ENCODE measurements at regions not wholly inside any gene's neighbourhood (a gene's known extent, or its start where the extent isn't known, plus 50 kb on each side); places are given as distances from the start of the nearest gene placed in this dataset.

DNA sequence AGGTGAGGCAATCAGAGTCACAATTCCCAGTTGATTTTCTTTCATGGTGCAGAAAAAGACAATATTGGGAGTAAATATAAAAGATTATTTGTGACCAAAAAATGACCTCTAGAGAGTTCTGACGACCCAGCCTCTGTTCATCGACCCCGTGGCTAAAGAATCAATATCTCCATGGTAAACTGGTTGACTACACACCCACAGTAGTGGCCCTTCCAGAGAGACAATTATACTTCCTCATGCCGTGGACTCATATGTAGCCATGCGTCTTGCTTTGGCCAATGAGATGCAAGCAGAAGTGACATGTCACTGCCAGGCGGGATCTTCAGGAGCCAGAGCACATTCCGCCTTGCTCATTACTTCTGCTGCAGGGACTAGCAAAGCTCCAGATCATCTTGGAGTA lies 163.3 kb upstream of the RAD23B start:
- TF ChIP-seq, protein P1, sequence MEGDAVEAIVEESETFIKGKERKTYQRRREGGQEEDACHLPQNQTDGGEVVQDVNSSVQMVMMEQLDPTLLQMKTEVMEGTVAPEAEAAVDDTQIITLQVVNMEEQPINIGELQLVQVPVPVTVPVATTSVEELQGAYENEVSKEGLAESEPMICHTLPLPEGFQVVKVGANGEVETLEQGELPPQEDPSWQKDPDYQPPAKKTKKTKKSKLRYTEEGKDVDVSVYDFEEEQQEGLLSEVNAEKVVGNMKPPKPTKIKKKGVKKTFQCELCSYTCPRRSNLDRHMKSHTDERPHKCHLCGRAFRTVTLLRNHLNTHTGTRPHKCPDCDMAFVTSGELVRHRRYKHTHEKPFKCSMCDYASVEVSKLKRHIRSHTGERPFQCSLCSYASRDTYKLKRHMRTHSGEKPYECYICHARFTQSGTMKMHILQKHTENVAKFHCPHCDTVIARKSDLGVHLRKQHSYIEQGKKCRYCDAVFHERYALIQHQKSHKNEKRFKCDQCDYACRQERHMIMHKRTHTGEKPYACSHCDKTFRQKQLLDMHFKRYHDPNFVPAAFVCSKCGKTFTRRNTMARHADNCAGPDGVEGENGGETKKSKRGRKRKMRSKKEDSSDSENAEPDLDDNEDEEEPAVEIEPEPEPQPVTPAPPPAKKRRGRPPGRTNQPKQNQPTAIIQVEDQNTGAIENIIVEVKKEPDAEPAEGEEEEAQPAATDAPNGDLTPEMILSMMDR (IDR thresholded peaks at IDR 0.05; ENCODE audit: control extremely low read depth in 1 of 3, insufficient read depth in 1 of 3, low read depth in 1 of 3, low read length in 3 of 3), result no peak
- TF ChIP-seq TCF12 (IDR thresholded peaks at IDR 0.05; ENCODE audit: low read depth, low read length) (no peak), SIN3A (conservative IDR thresholded peaks at IDR 0.05 in 1 of 2, IDR thresholded peaks at IDR 0.05 in 1 of 2; ENCODE audit: low read depth in 1 of 2, low read length in 2 of 2) (no peak), TBP (IDR thresholded peaks at IDR 0.05; ENCODE audit: low read depth, low read length) (no peak), TEAD4 (IDR thresholded peaks at IDR 0.05; ENCODE audit: low read depth, low read length) (no peak), CBX8 (IDR thresholded peaks at IDR 0.05; ENCODE audit: borderline replicate concordance, low read depth, low read length) (no peak), TAF1 (IDR thresholded peaks at IDR 0.05; ENCODE audit: low read depth, low read length) (no peak), EZH2 (IDR thresholded peaks at IDR 0.05; ENCODE audit: low read depth, low read length, severe bottlenecking) (no peak), GABPA (IDR thresholded peaks at IDR 0.05; ENCODE audit: borderline replicate concordance, insufficient read depth, low read length) (no peak)
- TF ChIP-seq, protein P2, sequence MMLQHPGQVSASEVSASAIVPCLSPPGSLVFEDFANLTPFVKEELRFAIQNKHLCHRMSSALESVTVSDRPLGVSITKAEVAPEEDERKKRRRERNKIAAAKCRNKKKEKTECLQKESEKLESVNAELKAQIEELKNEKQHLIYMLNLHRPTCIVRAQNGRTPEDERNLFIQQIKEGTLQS (IDR thresholded peaks at IDR 0.05; ENCODE audit: insufficient read depth, low read depth, low read length), result no peak
- TF ChIP-seq, protein P3, sequence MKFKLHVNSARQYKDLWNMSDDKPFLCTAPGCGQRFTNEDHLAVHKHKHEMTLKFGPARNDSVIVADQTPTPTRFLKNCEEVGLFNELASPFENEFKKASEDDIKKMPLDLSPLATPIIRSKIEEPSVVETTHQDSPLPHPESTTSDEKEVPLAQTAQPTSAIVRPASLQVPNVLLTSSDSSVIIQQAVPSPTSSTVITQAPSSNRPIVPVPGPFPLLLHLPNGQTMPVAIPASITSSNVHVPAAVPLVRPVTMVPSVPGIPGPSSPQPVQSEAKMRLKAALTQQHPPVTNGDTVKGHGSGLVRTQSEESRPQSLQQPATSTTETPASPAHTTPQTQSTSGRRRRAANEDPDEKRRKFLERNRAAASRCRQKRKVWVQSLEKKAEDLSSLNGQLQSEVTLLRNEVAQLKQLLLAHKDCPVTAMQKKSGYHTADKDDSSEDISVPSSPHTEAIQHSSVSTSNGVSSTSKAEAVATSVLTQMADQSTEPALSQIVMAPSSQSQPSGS (IDR thresholded peaks at IDR 0.05; ENCODE audit: low read length), result no peak
